Forelimb muscle (tissue), 1 donor: ENCODE measurements at regions not wholly inside any gene's neighbourhood (a gene's known extent, or its start where the extent isn't known, plus 50 kb on each side); places are given as distances from the start of the nearest gene placed in this dataset.
"Not testable (repeated sequence)": the region's sequence is repeated elsewhere in the genome, so short reads cannot be mapped to it uniquely, and the experiment has no call there.

Experiments
- DNase-seq: peaks from one replicate; pipeline ENCODE4 v3.0.0-alpha.2; 2013; ENCODE audit warnings: low read depth

- DNase-seq: no peak
Observed at GRCh38 chr2:191476901-191477300, 201.0 kb upstream of the NABP1 start.

GRCh38 chr2:191478799-191479679 lies 198.9 kb upstream of the NABP1 start:
- no peak for DNase-seq

- DNase-seq: no peak
Observed at GRCh38 chr2:191479680-191480023, 198.3 kb upstream of the NABP1 start.

GRCh38 chr2:191481305-191482070 lies 196.4 kb upstream of the NABP1 start:
- no peak for DNase-seq

GRCh38 chr2:191483117-191483516 lies 194.8 kb upstream of the NABP1 start:
- no peak for DNase-seq

- no peak for DNase-seq
Observed at GRCh38 chr2:191486584-191487320, 191.2 kb upstream of the NABP1 start.

- DNase-seq: no peak
Observed at GRCh38 chr2:191488135-191488534, 189.8 kb upstream of the NABP1 start.

- DNase-seq: no peak
Observed at GRCh38 chr2:191489177-191489576, 188.8 kb upstream of the NABP1 start.

- no peak for DNase-seq
Observed at GRCh38 chr2:191496838-191497237, 181.1 kb upstream of the NABP1 start.

- no peak for DNase-seq
Observed at GRCh38 chr2:191497822-191498221, 180.1 kb upstream of the NABP1 start.

GRCh38 chr2:191499050-191499449 lies 178.9 kb upstream of the NABP1 start:
- no peak for DNase-seq

GRCh38 chr2:191499874-191500565 lies 177.9 kb upstream of the NABP1 start:
- DNase-seq: no peak

GRCh38 chr2:191500566-191500883 lies 177.4 kb upstream of the NABP1 start:
- DNase-seq: no peak

- no peak for DNase-seq
Observed at GRCh38 chr2:191500884-191501560, 176.9 kb upstream of the NABP1 start.

GRCh38 chr2:191501561-191502168 lies 176.3 kb upstream of the NABP1 start:
- DNase-seq: no peak

GRCh38 chr2:191506515-191506914 lies 171.4 kb upstream of the NABP1 start:
- no peak for DNase-seq

- not testable (repeated sequence) for DNase-seq
Observed at GRCh38 chr2:191507252-191507853, 170.6 kb upstream of the NABP1 start.

- no peak for DNase-seq
Observed at GRCh38 chr2:191508738-191509137, 169.2 kb upstream of the NABP1 start.

GRCh38 chr2:191512216-191512835 lies 165.6 kb upstream of the NABP1 start:
- DNase-seq: no peak

- no peak for DNase-seq
Observed at GRCh38 chr2:191512874-191513273, 165.1 kb upstream of the NABP1 start.
